IMR-90 (cell line): ENCODE measurements at regions not wholly inside any gene's neighbourhood (a gene's known extent, or its start where the extent isn't known, plus 50 kb on each side); places are given as distances from the start of the nearest gene placed in this dataset.

Experiments used
- ATAC-seq: fragments of 200-7000 bp; cut with Tn5 transposase; 2 replicates; pipeline ENCODE4 v1.9.1; 2020; ENCODE audit warnings: low read depth, mild to moderate bottlenecking, moderate library complexity
- BruUV-seq: library from RNA; stranded (reverse); fragments of 400-500 nt; replicated peaks from 2 replicates; lab custom pipeline; 2021; lab: Mats Ljungman, UMichigan
- CTCF ChIA-PET: fragments of 300-600 bp; formaldehyde crosslinking; extraction: SDS; loops from one replicate; lab custom pipeline; 2021; ENCODE audit warnings: antibody characterized with exemption; lab: Yijun Ruan, JAX
- POLR2A ChIA-PET: fragments of 300-600 bp; sonication (Branson Sonifier 250); formaldehyde crosslinking; loops from one replicate; lab custom pipeline; 2022; ENCODE audit warnings: antibody characterized with exemption; ENCODE audit not compliant: unreplicated experiment; lab: Charles Lee
- DNase-seq: peaks from one replicate; pipeline ENCODE4 v3.0.0; 2013
- H2AFZ ChIP-seq: replicated peaks from 2 replicates; pipeline ENCODE3; 2013; ENCODE audit warnings: low read length, mild to moderate bottlenecking; ENCODE audit not compliant: poor library complexity
- H2AK5ac ChIP-seq: 2 replicates; pipeline ENCODE4 v1.6.1; 2013; ENCODE audit warnings: low read depth, low read length, inconsistent platforms
- H2AK9ac ChIP-seq: replicated peaks from 2 replicates; pipeline ENCODE3; 2013; ENCODE audit warnings: mild to moderate bottlenecking, low read depth, low read length, moderate library complexity; ENCODE audit not compliant: poor library complexity
- H2BK120ac ChIP-seq: 2 replicates; pipeline ENCODE4 v1.6.1; 2013; ENCODE audit warnings: low read depth, low read length, inconsistent platforms
- H2BK15ac ChIP-seq: 3 replicates; pipeline ENCODE4 v1.6.1; 2013; ENCODE audit warnings: low read depth, low read length, inconsistent platforms
- H2BK20ac ChIP-seq: 2 replicates; pipeline ENCODE4 v1.6.1; 2013; ENCODE audit warnings: low read depth, mild to moderate bottlenecking, inconsistent platforms, low read length, moderate library complexity
- H2BK5ac ChIP-seq: 2 replicates; pipeline ENCODE4 v1.6.1; 2013; ENCODE audit warnings: mild to moderate bottlenecking, low read depth, low read length, inconsistent platforms; ENCODE audit not compliant: poor library complexity, severe bottlenecking
- H3K14ac ChIP-seq: replicated peaks from 2 replicates; pipeline ENCODE4 v1.6.1; 2013; ENCODE audit warnings: low read depth, low read length, inconsistent platforms
- H3K18ac ChIP-seq: 2 replicates; pipeline ENCODE4 v1.6.1; 2013; ENCODE audit warnings: low read depth, low read length, control low read depth
- H3K23ac ChIP-seq: 2 replicates; pipeline ENCODE4 v1.6.1; 2013; ENCODE audit warnings: low read depth, low read length, inconsistent platforms
- H3K27ac ChIP-seq: 2 replicates; pipeline ENCODE4 v1.5.1; 2013; ENCODE audit warnings: mild to moderate bottlenecking, control low read depth, low read length; ENCODE audit not compliant: insufficient read depth
- H3K27me3 ChIP-seq: 2 replicates; pipeline ENCODE4 v1.6.1; 2013; ENCODE audit warnings: low read length; ENCODE audit not compliant: control insufficient read depth, insufficient read depth
- H3K36me3 ChIP-seq: 2 replicates; pipeline ENCODE4 v1.6.1; 2013; ENCODE audit warnings: low read length, mixed read lengths; ENCODE audit not compliant: control insufficient read depth, insufficient read depth
- H3K4ac ChIP-seq: 2 replicates; pipeline ENCODE4 v1.6.1; 2013; ENCODE audit warnings: low read depth, low read length, inconsistent platforms
- H3K4me1 ChIP-seq: 2 replicates; pipeline ENCODE4 v1.6.1; 2013; ENCODE audit warnings: low read length, mixed read lengths; ENCODE audit not compliant: control insufficient read depth, insufficient read depth
- H3K4me2 ChIP-seq: 2 replicates; pipeline ENCODE4 v1.6.1; 2013; ENCODE audit warnings: low read depth, mild to moderate bottlenecking, control low read depth, low read length, moderate library complexity
- H3K4me3 ChIP-seq: 2 replicates; pipeline ENCODE4 v1.5.1; 2013; ENCODE audit warnings: low read depth, mild to moderate bottlenecking, control low read depth, low read length, moderate library complexity; ENCODE audit not compliant: insufficient read depth
- H3K56ac ChIP-seq: 2 replicates; pipeline ENCODE4 v1.6.1; 2013; ENCODE audit warnings: low read length, inconsistent platforms; ENCODE audit not compliant: insufficient read depth; ENCODE audit errors: extremely low read depth
- H3K79me1 ChIP-seq, 2 experiments: 2 replicates each; pipeline ENCODE4 v1.6.1; 2013; ENCODE audit warnings: low read length in 2 of 2, inconsistent platforms in 1 of 2, low read depth in 1 of 2
- H3K9ac ChIP-seq: 2 replicates; pipeline ENCODE4 v1.6.1; 2013; ENCODE audit warnings: low read depth, low read length, control low read depth
- H3K9me1 ChIP-seq: 2 replicates; pipeline ENCODE4 v1.6.1; 2013; ENCODE audit warnings: low read length, inconsistent platforms; ENCODE audit not compliant: insufficient read depth
- H3K9me3 ChIP-seq: 2 replicates; pipeline ENCODE4 v1.6.1; 2013; ENCODE audit warnings: low read length; ENCODE audit not compliant: control insufficient read depth, insufficient read depth
- H4K20me1 ChIP-seq: 2 replicates; pipeline ENCODE4 v1.6.1; 2013; ENCODE audit warnings: low read length, inconsistent platforms; ENCODE audit not compliant: insufficient read depth
- H4K5ac ChIP-seq: 2 replicates; pipeline ENCODE4 v1.6.1; 2013; ENCODE audit warnings: mild to moderate bottlenecking, low read depth, low read length, control low read depth
- H4K8ac ChIP-seq, 2 experiments: 2 replicates each; pipeline ENCODE4 v1.6.1; 2013; ENCODE audit warnings: low read depth in 2 of 2, low read length in 2 of 2, control low read depth in 1 of 2, inconsistent platforms in 1 of 2
- H4K91ac ChIP-seq: 2 replicates; pipeline ENCODE4 v1.6.1; 2013; ENCODE audit warnings: low read depth, low read length, inconsistent platforms; ENCODE audit not compliant: insufficient read depth
- BHLHE40 ChIP-seq: fragments of 150-350 bp; IDR thresholded peaks from 2 replicates; pipeline ENCODE4 v1.6.1; 2016; ENCODE audit warnings: mild to moderate bottlenecking, low read depth, low read length
- CEBPB ChIP-seq: IDR thresholded peaks from 2 replicates; pipeline ENCODE4 v1.6.1; 2012; ENCODE audit warnings: low read depth, low read length, improper control_type of control experiment
- CTCF ChIP-seq: conservative IDR thresholded peaks from 2 replicates; pipeline ENCODE4 v1.5.1; 2012; ENCODE audit warnings: mild to moderate bottlenecking, low read depth, low read length, improper control_type of control experiment
- ELK1 ChIP-seq: fragments of 150-350 bp; IDR thresholded peaks from 2 replicates; pipeline ENCODE4 v1.6.1; 2016; ENCODE audit warnings: low read depth, mild to moderate bottlenecking, low read length, moderate library complexity, borderline replicate concordance
- MAFK ChIP-seq: IDR thresholded peaks from 2 replicates; pipeline ENCODE4 v1.6.1; 2012; ENCODE audit warnings: low read depth, low read length, improper control_type of control experiment
- MXI1 ChIP-seq: IDR thresholded peaks from 2 replicates; pipeline ENCODE4 v1.6.1; 2012; ENCODE audit warnings: low read depth, mild to moderate bottlenecking, low read length, moderate library complexity, borderline replicate concordance
- POLR2A ChIP-seq: IDR thresholded peaks from 2 replicates; pipeline ENCODE4 v1.6.1; 2012; ENCODE audit warnings: mild to moderate bottlenecking, low read depth, low read length
- RAD21 ChIP-seq: IDR thresholded peaks from 2 replicates; pipeline ENCODE4 v1.6.1; 2012; ENCODE audit warnings: low read length, improper control_type of control experiment
- RCOR1 ChIP-seq: IDR thresholded peaks from 2 replicates; pipeline ENCODE4 v1.6.1; 2012; ENCODE audit warnings: mild to moderate bottlenecking, low read length, improper control_type of control experiment; ENCODE audit not compliant: insufficient replicate concordance
- RFX5 ChIP-seq: IDR thresholded peaks from 2 replicates; pipeline ENCODE4 v1.8.0; 2012; ENCODE audit warnings: low read depth, mild to moderate bottlenecking, low read length, moderate library complexity
- SMC3 ChIP-seq: fragments of 150-350 bp; IDR thresholded peaks from 2 replicates; pipeline ENCODE4 v1.6.1; 2016; ENCODE audit warnings: low read depth, mild to moderate bottlenecking, antibody characterized with exemption, low read length, moderate library complexity
- USF2 ChIP-seq: fragments of 150-350 bp; IDR thresholded peaks from 2 replicates; pipeline ENCODE4 v1.6.1; 2017; ENCODE audit warnings: mild to moderate bottlenecking, antibody characterized with exemption, low read length, low read depth
- WGBS, 2 experiments: methylation state at CpG; one replicate each; pipeline versions ENCODE4 v1.1.5 to v1.1.7; 2013; ENCODE audit warnings: missing lambda C conversion rate in 2 of 2; ENCODE audit not compliant: insufficient read length in 1 of 2; ENCODE audit errors: extremely low coverage in 2 of 2; 5-methylcytosine and 5-hydroxymethylcytosine counted together
- dilution Hi-C: fragments of 300-500 bp; cut with HindIII; formaldehyde crosslinking; loops from one replicate; pipeline ENCODE4 v1.14.3; 2018; ENCODE audit warnings: low sequenced_read_pairs; ENCODE audit not compliant: unreplicated experiment
- in situ Hi-C: fragments of 300-500 bp; cut with MboI; formaldehyde crosslinking; loops from 3 replicates; pipeline ENCODE4 v1.14.3; 2019; ENCODE audit warnings: low sequenced_read_pairs, inconsistent platforms, mixed read lengths
- intact Hi-C: fragments of 100-400 bp; cut with micrococcal nuclease; formaldehyde crosslinking; loops from 2 replicates; pipeline ENCODE4 v1.10.0; 2022

- in situ Hi-C loops: no loop called here
- dilution Hi-C loops: no loop called here
- no peak overlapping the region for H3K4me3 ChIP-seq
- no peaks in the 10 kb centered on the region for H3K9me3 ChIP-seq
- no peaks in the 10 kb centered on the region for H3K27me3 ChIP-seq
- peak overlapping the region; percentile 44 for H2AK9ac ChIP-seq
- peaks cover 13% of the 10 kb centered on the region for H3K9me1 ChIP-seq
- peak overlapping the region; percentile 85 for H3K23ac ChIP-seq
- peak overlapping the region; percentile 95 for H3K4ac ChIP-seq
- ChIA-PET POLR2A (no interaction called here), CTCF (interaction anchor here (0.7 to 0.9 kb wide), 3 partner anchors 9 to 449 kb away, joined by 3 to 9 read pairs (median 3); no protein-coding TSS in a partner anchor)
- peak overlapping the region; percentile 97 for H2AK5ac ChIP-seq
- H3K18ac ChIP-seq: peak overlapping the region; percentile 99
- H3K4me1 ChIP-seq: peaks cover 23% of the 10 kb centered on the region
- DNase-seq: no peak
- no peak for ATAC-seq
- peak overlapping the region; percentile 76 to 93; a peak in 3 of 4 replicates for H4K8ac ChIP-seq
- H4K91ac ChIP-seq: peak overlapping the region; percentile 90
- no peaks in the 10 kb centered on the region for H3K36me3 ChIP-seq
- no peak overlapping the region for H3K4me2 ChIP-seq
- H2BK5ac ChIP-seq: peak overlapping the region; percentile 94
- no peak overlapping the region for H3K56ac ChIP-seq
- peak overlapping the region; percentile 97 for H2BK120ac ChIP-seq
- no peak overlapping the region; the same call in 1 of the 2 replicates for H3K9ac ChIP-seq
- no CpG with 5 or more reads among the region's 1 CpG for WGBS, 2 experiments
- peak overlapping the region; percentile 93; the same call in 2 of the 3 replicates for H2BK15ac ChIP-seq
- peak overlapping the region; percentile 83 for H3K27ac ChIP-seq
- TF ChIP-seq RAD21: no peak
- no peak for TF ChIP-seq SMC3
- no peak for TF ChIP-seq RCOR1
- no peak for TF ChIP-seq BHLHE40
- no peak for TF ChIP-seq CTCF
- TF ChIP-seq POLR2A: no peak
- no peak for TF ChIP-seq RFX5
- TF ChIP-seq USF2: no peak
- no peak for TF ChIP-seq ELK1
- no peak for TF ChIP-seq CEBPB
- no peak for TF ChIP-seq MXI1
- no peak for TF ChIP-seq MAFK
- peak overlapping the region; percentile 79 for H2AFZ ChIP-seq
- no TSS peak for BruUV-seq
- H4K5ac ChIP-seq: peak overlapping the region; percentile 99
- peak overlapping the region; percentile 90 for H3K14ac ChIP-seq
- intact Hi-C loops: no loop called here
- no peaks in the 10 kb centered on the region for H3K79me1 ChIP-seq
- H2BK20ac ChIP-seq: peak overlapping the region; percentile 99
- H4K20me1 ChIP-seq: no peaks in the 10 kb centered on the region
Observed at GRCh38 chr2:212712991-212713390, 174.4 kb upstream of the ERBB4 start.
